WTC11 (cell line): ENCODE measurements at regions not wholly inside any gene's neighbourhood (a gene's known extent, or its start where the extent isn't known, plus 50 kb on each side); places are given as distances from the start of the nearest gene placed in this dataset.
"Not testable (repeated sequence)": the region's sequence is repeated elsewhere in the genome, so short reads cannot be mapped to it uniquely, and the experiment has no call there.

Source experiments
- ATAC-seq: fragments of 200-7000 bp; cut with Tn5 transposase; 2 replicates; pipeline ENCODE4 v1.10.0; 2021; ENCODE audit warnings: mild to moderate bottlenecking, moderate library complexity
- CTCF ChIA-PET: fragments of 300-600 bp; sonication (Branson Sonifier 250); formaldehyde crosslinking; loops from one replicate; lab custom pipeline; 2021; ENCODE audit warnings: antibody characterized with exemption; lab: Charles Lee
- POLR2A ChIA-PET: fragments of 350-600 bp; sonication (Branson Sonifier 250); formaldehyde crosslinking; loops from one replicate; lab custom pipeline; 2021; ENCODE audit warnings: antibody characterized with exemption; lab: Charles Lee
- DNase-seq: peaks from one replicate; pipeline ENCODE4 v3.0.0; 2021; ENCODE audit warnings: low spot score
- H3K27ac Mint-ChIP-seq: 2 replicates; pipeline ENCODE4 v1.8.0; 2021; ENCODE audit warnings: mixed read lengths
- H3K27me3 Mint-ChIP-seq: 2 replicates; pipeline ENCODE4 v1.8.0; 2021; ENCODE audit warnings: low read depth, mild to moderate bottlenecking, moderate library complexity, mixed read lengths
- H3K36me3 Mint-ChIP-seq: 2 replicates; pipeline ENCODE4 v1.8.0; 2021; ENCODE audit warnings: mixed read lengths
- H3K4me1 Mint-ChIP-seq: 2 replicates; pipeline ENCODE4 v1.8.0; 2022; ENCODE audit warnings: mixed read lengths
- H3K4me3 Mint-ChIP-seq: 2 replicates; pipeline ENCODE4 v1.8.0; 2021; ENCODE audit warnings: mild to moderate bottlenecking, moderate library complexity, mixed read lengths
- H3K9me3 Mint-ChIP-seq: 2 replicates; pipeline ENCODE4 v1.8.0; 2021; ENCODE audit warnings: mixed read lengths
- ATF1 ChIP-seq: sonication (generic); formaldehyde crosslinking; IDR thresholded peaks from 2 replicates; pipeline ENCODE4 v1.8.1; 2023; ENCODE audit warnings: mild to moderate bottlenecking, moderate library complexity, missing genetic modification reagents
- ATF3 ChIP-seq: sonication (generic); formaldehyde crosslinking; conservative IDR thresholded peaks from 2 replicates; pipeline ENCODE4 v1.8.1; 2022; ENCODE audit warnings: mild to moderate bottlenecking, missing genetic modification reagents
- ATF6 ChIP-seq: sonication (generic); formaldehyde crosslinking; IDR thresholded peaks from 2 replicates; pipeline ENCODE4 v1.8.1; 2023; ENCODE audit warnings: mild to moderate bottlenecking, missing genetic modification reagents
- EMX1 ChIP-seq: fragments of 250-450 bp; sonication (Bioruptor Pico); IDR thresholded peaks from 2 replicates; pipeline ENCODE4 v1.8.0; 2021; ENCODE audit warnings: mild to moderate bottlenecking
- ETV6 ChIP-seq: sonication (generic); formaldehyde crosslinking; IDR thresholded peaks from 2 replicates; pipeline ENCODE4 v1.8.1; 2022; ENCODE audit warnings: mild to moderate bottlenecking, missing genetic modification reagents
- GABPB1 ChIP-seq: sonication (generic); formaldehyde crosslinking; IDR thresholded peaks from 2 replicates; pipeline ENCODE4 v1.8.1; 2023; ENCODE audit warnings: mild to moderate bottlenecking, missing genetic modification reagents
- IRF1 ChIP-seq: sonication (generic); formaldehyde crosslinking; IDR thresholded peaks from 2 replicates; pipeline ENCODE4 v1.8.0; 2023; ENCODE audit warnings: missing genetic modification reagents
- IRF2 ChIP-seq: sonication (generic); formaldehyde crosslinking; IDR thresholded peaks from 2 replicates; pipeline ENCODE4 v1.8.0; 2022; ENCODE audit warnings: low read depth, missing genetic modification reagents, borderline replicate concordance
- JAZF1 ChIP-seq: fragments of 250-450 bp; sonication (Bioruptor Pico); IDR thresholded peaks from 2 replicates; pipeline ENCODE4 v1.9.0; 2021; ENCODE audit warnings: moderate library complexity, mild to moderate bottlenecking, inconsistent platforms
- JUN ChIP-seq: sonication (generic); formaldehyde crosslinking; IDR thresholded peaks from 2 replicates; pipeline ENCODE4 v1.8.0; 2023; ENCODE audit warnings: mild to moderate bottlenecking, missing genetic modification reagents
- MAX ChIP-seq: sonication (generic); formaldehyde crosslinking; IDR thresholded peaks from 2 replicates; pipeline ENCODE4 v1.8.0; 2022; ENCODE audit warnings: mild to moderate bottlenecking, missing genetic modification reagents
- MLX ChIP-seq: sonication (generic); formaldehyde crosslinking; IDR thresholded peaks from 2 replicates; pipeline ENCODE4 v1.8.1; 2023; ENCODE audit warnings: mild to moderate bottlenecking, missing genetic modification reagents, moderate library complexity
- NFATC4 ChIP-seq: fragments of 250-450 bp; sonication (Bioruptor Pico); IDR thresholded peaks from 2 replicates; pipeline ENCODE4 v1.9.0; 2021; ENCODE audit warnings: mild to moderate bottlenecking
- NFYB ChIP-seq: sonication (generic); formaldehyde crosslinking; conservative IDR thresholded peaks from 2 replicates; pipeline ENCODE4 v1.8.0; 2022; ENCODE audit warnings: low read depth, missing genetic modification reagents
- NR2C2 ChIP-seq: sonication (generic); formaldehyde crosslinking; IDR thresholded peaks from 2 replicates; pipeline ENCODE4 v1.8.0; 2022; ENCODE audit warnings: mild to moderate bottlenecking, missing genetic modification reagents
- NR3C1 ChIP-seq: sonication (generic); formaldehyde crosslinking; conservative IDR thresholded peaks from 2 replicates; pipeline ENCODE4 v1.8.1; 2023; ENCODE audit warnings: low read depth, mild to moderate bottlenecking, missing genetic modification reagents
- RELA ChIP-seq: sonication (generic); formaldehyde crosslinking; IDR thresholded peaks from 2 replicates; pipeline ENCODE4 v1.8.1; 2022; ENCODE audit warnings: missing genetic modification reagents, mild to moderate bottlenecking, borderline replicate concordance
- RORB ChIP-seq: fragments of 250-450 bp; sonication (Bioruptor Pico); IDR thresholded peaks from 2 replicates; pipeline ENCODE4 v1.9.0; 2021; ENCODE audit warnings: mild to moderate bottlenecking
- SP1 ChIP-seq: sonication (generic); formaldehyde crosslinking; conservative IDR thresholded peaks from 2 replicates; pipeline ENCODE4 v1.8.1; 2022; ENCODE audit warnings: missing genetic modification reagents
- TEAD1 ChIP-seq: sonication (generic); formaldehyde crosslinking; IDR thresholded peaks from 2 replicates; pipeline ENCODE4 v1.8.0; 2022; ENCODE audit warnings: mild to moderate bottlenecking, missing genetic modification reagents
- USF1 ChIP-seq: sonication (generic); formaldehyde crosslinking; IDR thresholded peaks from 2 replicates; pipeline ENCODE4 v1.8.0; 2022; ENCODE audit warnings: mild to moderate bottlenecking, missing genetic modification reagents
- USF2 ChIP-seq: sonication (generic); formaldehyde crosslinking; IDR thresholded peaks from 2 replicates; pipeline ENCODE4 v1.8.1; 2023; ENCODE audit warnings: mild to moderate bottlenecking, missing genetic modification reagents, moderate library complexity
- ZBTB21 ChIP-seq: sonication (generic); formaldehyde crosslinking; IDR thresholded peaks from 2 replicates; pipeline ENCODE4 v1.8.1; 2023; ENCODE audit warnings: mild to moderate bottlenecking, missing genetic modification reagents, borderline replicate concordance
- ZNF396 ChIP-seq: fragments of 250-450 bp; sonication (Bioruptor Pico); IDR thresholded peaks from 2 replicates; pipeline ENCODE4 v1.8.0; 2021; ENCODE audit warnings: mild to moderate bottlenecking, moderate library complexity, borderline replicate concordance
- ZNF423 ChIP-seq: fragments of 250-450 bp; sonication (Bioruptor Pico); IDR thresholded peaks from 2 replicates; pipeline ENCODE4 v2.1.2; 2022; ENCODE audit warnings: mild to moderate bottlenecking, moderate library complexity

- Mint-ChIP-seq H3K27ac (no peak overlapping the region), H3K9me3 (peaks cover 19% of the 10 kb centered on the region), H3K4me1 (no peaks in the 10 kb centered on the region), H3K4me3 (no peak overlapping the region), H3K36me3 (no peaks in the 10 kb centered on the region), H3K27me3 (peaks cover 7% of the 10 kb centered on the region)
- CTCF ChIA-PET = no interaction called here
- POLR2A ChIA-PET = no interaction called here
- no peak for TF ChIP-seq USF2 (CRISPR knock-in tag)
- no peak for TF ChIP-seq MLX (CRISPR knock-in tag)
- no peak for TF ChIP-seq NR2C2 (CRISPR knock-in tag)
- no peak for TF ChIP-seq MAX (CRISPR knock-in tag)
- TF ChIP-seq NR3C1 (CRISPR knock-in tag) = no peak
- no peak for TF ChIP-seq NFATC4 (CRISPR knock-in tag)
- no peak for TF ChIP-seq ATF3 (CRISPR knock-in tag)
- TF ChIP-seq ZNF396 (CRISPR knock-in tag) = no peak
- TF ChIP-seq RELA = no peak
- TF ChIP-seq ATF6 = no peak
- TF ChIP-seq NFYB (CRISPR knock-in tag) = no peak
- TF ChIP-seq GABPB1 (CRISPR knock-in tag) = no peak
- TF ChIP-seq RORB (CRISPR knock-in tag) = no peak
- no peak for TF ChIP-seq USF1 (CRISPR knock-in tag)
- DNase-seq = no peak
- no peak for ATAC-seq
Observed at GRCh38 chr6:40135491-40136072, 201.3 kb upstream of the MOCS1 start.

- H3K9me3 Mint-ChIP-seq = peaks cover 29% of the 10 kb centered on the region
- H3K4me1 Mint-ChIP-seq, POLR2A ChIA-PET, H3K36me3 Mint-ChIP-seq, ATAC-seq, H3K4me3 Mint-ChIP-seq, DNase-seq, H3K27ac Mint-ChIP-seq, H3K27me3 Mint-ChIP-seq, CTCF ChIA-PET: not testable (repeated sequence)
Observed at GRCh38 chr6:40133981-40134380, 199.7 kb upstream of the MOCS1 start.

GRCh38 chr6:40131675-40132074, 197.4 kb upstream of the MOCS1 start:
- H3K27ac Mint-ChIP-seq = no peak overlapping the region
- H3K4me1 Mint-ChIP-seq = no peaks in the 10 kb centered on the region
- CTCF ChIA-PET = no interaction called here
- DNase-seq = no peak
- peaks cover 3% of the 10 kb centered on the region; the same call in 1 of the 2 replicates for H3K27me3 Mint-ChIP-seq
- H3K4me3 Mint-ChIP-seq = no peak overlapping the region
- peaks cover 29% of the 10 kb centered on the region for H3K9me3 Mint-ChIP-seq
- POLR2A ChIA-PET = no interaction called here
- ATAC-seq = no peak
- no peaks in the 10 kb centered on the region for H3K36me3 Mint-ChIP-seq
- TF ChIP-seq SP1 (CRISPR knock-in tag) (no peak), JAZF1 (CRISPR knock-in tag) (no peak), GABPB1 (CRISPR knock-in tag) (no peak), IRF1 (CRISPR knock-in tag) (no peak), RORB (CRISPR knock-in tag) (no peak), ZBTB21 (CRISPR knock-in tag) (no peak), IRF2 (CRISPR knock-in tag) (no peak), JUN (CRISPR knock-in tag) (no peak), ETV6 (CRISPR knock-in tag) (no peak), ATF6 (no peak), EMX1 (CRISPR knock-in tag) (no peak), MLX (CRISPR knock-in tag) (no peak), TEAD1 (CRISPR knock-in tag) (no peak), ATF3 (CRISPR knock-in tag) (no peak), ZNF423 (no peak), ATF1 (CRISPR knock-in tag) (no peak)
